ENCODE measurements at regions not wholly inside any gene's neighbourhood (a gene's known extent, or its start where the extent isn't known, plus 50 kb on each side); places are given as distances from the start of the nearest gene placed in this dataset.
"Not testable (repeated sequence)": the region's sequence is repeated elsewhere in the genome, so short reads cannot be mapped to it uniquely, and the experiment has no call there.

DNA sequence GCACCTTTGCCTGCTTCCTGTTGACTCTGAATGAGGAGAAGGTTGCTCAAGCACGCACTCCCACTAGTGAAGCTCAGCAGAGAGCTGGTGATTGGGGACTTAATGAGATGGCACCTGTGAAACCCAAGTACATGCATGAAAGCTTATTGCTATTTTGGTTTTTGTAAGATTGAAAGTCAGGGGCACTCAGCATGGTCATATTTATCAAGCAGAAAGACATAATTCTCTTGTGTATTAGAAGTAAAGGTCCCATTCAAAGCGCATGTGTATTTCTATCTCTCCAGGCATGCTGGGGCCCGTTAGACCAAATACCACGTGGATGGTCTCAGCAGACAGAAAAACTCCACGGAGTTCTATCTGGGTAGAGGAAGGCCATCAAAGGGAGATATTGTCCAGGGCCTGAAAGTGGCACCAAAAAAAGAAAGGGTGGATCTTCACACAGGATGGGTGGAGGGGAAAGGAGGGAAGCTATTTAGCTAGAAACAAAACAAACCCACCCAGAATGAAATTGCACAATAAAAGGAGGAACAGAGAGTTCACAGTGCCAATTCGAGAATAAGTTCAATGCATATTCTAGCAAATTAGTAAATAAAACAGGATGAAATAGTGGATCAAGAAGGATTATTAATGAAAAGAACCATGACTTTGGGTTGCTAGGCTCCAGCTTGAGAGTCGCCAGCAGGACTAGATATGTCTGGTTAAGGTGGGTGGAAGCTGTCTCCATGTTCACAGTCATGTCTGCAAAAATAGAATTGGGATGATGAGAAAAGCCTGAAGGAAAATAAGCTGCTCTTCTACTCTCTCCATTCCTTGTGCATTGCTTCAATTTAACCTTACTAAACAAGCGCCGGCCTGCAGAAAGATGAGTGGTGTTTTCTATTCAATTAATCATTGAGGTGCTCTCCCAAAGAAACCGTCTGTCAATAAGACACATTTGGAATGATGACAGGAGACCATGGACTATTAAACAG, 224.9 kb upstream of the DTNBP1 start:
- no peak overlapping the region for H3K27ac ChIP-seq (ENCODE audit: low read depth in 2 of 2, low read length in 2 of 2)
- intact Hi-C loops (cut with DNase I) = no loop called here
- no peak for DNase-seq
- FAIRE-seq = no peak
- TF ChIP-seq, protein P1, sequence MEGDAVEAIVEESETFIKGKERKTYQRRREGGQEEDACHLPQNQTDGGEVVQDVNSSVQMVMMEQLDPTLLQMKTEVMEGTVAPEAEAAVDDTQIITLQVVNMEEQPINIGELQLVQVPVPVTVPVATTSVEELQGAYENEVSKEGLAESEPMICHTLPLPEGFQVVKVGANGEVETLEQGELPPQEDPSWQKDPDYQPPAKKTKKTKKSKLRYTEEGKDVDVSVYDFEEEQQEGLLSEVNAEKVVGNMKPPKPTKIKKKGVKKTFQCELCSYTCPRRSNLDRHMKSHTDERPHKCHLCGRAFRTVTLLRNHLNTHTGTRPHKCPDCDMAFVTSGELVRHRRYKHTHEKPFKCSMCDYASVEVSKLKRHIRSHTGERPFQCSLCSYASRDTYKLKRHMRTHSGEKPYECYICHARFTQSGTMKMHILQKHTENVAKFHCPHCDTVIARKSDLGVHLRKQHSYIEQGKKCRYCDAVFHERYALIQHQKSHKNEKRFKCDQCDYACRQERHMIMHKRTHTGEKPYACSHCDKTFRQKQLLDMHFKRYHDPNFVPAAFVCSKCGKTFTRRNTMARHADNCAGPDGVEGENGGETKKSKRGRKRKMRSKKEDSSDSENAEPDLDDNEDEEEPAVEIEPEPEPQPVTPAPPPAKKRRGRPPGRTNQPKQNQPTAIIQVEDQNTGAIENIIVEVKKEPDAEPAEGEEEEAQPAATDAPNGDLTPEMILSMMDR (IDR thresholded peaks at IDR 0.05; ENCODE audit: borderline replicate concordance, extremely low read depth, insufficient read depth) = no peak
- H3K9me3 ChIP-seq (ENCODE audit: control insufficient read depth in 2 of 3, insufficient read depth in 1 of 3, low read length in 3 of 3) = no peaks in the 10 kb centered on the region
- no peak overlapping the region for H3K9ac ChIP-seq (ENCODE audit: low read length in 3 of 3)
- H3K4me3 ChIP-seq (ENCODE audit: low read length in 3 of 3) = no peak overlapping the region
- no peaks in the 10 kb centered on the region for H3K4me1 ChIP-seq (ENCODE audit: control insufficient read depth in 2 of 3, insufficient read depth in 2 of 3, low read depth in 1 of 3, low read length in 3 of 3)
- H3K27me3 ChIP-seq (ENCODE audit: control insufficient read depth, insufficient read depth, low read length) = no peaks in the 10 kb centered on the region
- H3K36me3 ChIP-seq (ENCODE audit: control insufficient read depth in 2 of 3, insufficient read depth in 3 of 3, low read length in 3 of 3) = no peaks in the 10 kb centered on the region

DNA sequence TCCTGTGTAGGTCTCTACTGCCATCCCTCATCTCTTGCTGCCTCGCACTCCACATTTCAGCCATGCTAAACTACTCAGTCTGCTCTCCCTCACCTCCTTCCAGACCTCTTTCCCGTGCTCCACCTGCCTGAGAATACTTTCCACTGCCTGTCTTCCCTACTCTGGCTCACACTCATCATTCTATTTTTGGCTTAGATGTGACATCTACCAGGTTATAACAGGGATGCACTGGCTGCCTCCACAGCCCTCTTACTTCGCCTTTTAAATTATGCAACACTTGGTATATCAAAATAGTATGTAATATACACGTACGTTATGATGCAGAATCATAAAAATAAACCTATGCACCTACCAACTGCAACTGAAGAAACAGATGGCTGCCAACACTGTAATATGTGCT, 222.8 kb upstream of the DTNBP1 start:
- Histone ChIP-seq H3K27ac (ENCODE audit: low read depth in 2 of 2, low read length in 2 of 2) (no peak overlapping the region), H3K4me1 (ENCODE audit: control insufficient read depth in 2 of 3, insufficient read depth in 2 of 3, low read depth in 1 of 3, low read length in 3 of 3) (no peaks in the 10 kb centered on the region), H3K4me3 (ENCODE audit: low read length in 3 of 3) (no peak overlapping the region), H3K9me3 (ENCODE audit: control insufficient read depth in 2 of 3, insufficient read depth in 1 of 3, low read length in 3 of 3) (no peaks in the 10 kb centered on the region), H3K9ac (ENCODE audit: low read length in 3 of 3) (no peak overlapping the region), H3K36me3 (ENCODE audit: control insufficient read depth in 2 of 3, insufficient read depth in 3 of 3, low read length in 3 of 3) (no peaks in the 10 kb centered on the region), H3K27me3 (ENCODE audit: control insufficient read depth, insufficient read depth, low read length) (no peaks in the 10 kb centered on the region)
- intact Hi-C loops (cut with DNase I) = no loop called here
- no peak for FAIRE-seq
- TF ChIP-seq, protein P1 (IDR thresholded peaks at IDR 0.05; ENCODE audit: borderline replicate concordance, extremely low read depth, insufficient read depth) = no peak
- no peak for DNase-seq

DNA sequence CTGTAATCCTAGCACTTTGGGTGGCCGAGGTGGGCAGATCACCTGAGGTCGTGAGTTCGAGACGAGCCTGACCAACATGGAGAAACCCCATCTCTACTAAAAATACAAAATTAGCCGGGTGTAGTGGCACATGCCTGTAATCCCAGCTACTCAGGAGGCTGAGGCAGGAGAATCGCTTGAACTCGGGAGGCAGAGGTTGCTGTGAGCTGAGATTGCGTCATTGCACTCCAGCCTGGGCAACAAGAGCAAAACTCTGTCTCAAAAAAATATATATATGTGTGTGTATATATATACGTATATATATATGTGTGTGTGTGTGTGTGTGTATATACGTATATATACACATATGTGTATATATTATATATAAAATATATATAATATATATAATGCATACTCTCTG, 220.8 kb upstream of the DTNBP1 start:
- DNase-seq; H3K36me3 ChIP-seq (ENCODE audit: control insufficient read depth in 2 of 3, insufficient read depth in 3 of 3, low read length in 3 of 3); H3K4me1 ChIP-seq (ENCODE audit: control insufficient read depth in 2 of 3, insufficient read depth in 2 of 3, low read depth in 1 of 3, low read length in 3 of 3); FAIRE-seq; H3K27ac ChIP-seq (ENCODE audit: low read depth in 2 of 2, low read length in 2 of 2); H3K4me3 ChIP-seq (ENCODE audit: low read length in 3 of 3); H3K9ac ChIP-seq (ENCODE audit: low read length in 3 of 3); intact Hi-C loops (cut with DNase I); H3K9me3 ChIP-seq (ENCODE audit: control insufficient read depth in 2 of 3, insufficient read depth in 1 of 3, low read length in 3 of 3); H3K27me3 ChIP-seq (ENCODE audit: control insufficient read depth, insufficient read depth, low read length): not testable (repeated sequence)

DNA sequence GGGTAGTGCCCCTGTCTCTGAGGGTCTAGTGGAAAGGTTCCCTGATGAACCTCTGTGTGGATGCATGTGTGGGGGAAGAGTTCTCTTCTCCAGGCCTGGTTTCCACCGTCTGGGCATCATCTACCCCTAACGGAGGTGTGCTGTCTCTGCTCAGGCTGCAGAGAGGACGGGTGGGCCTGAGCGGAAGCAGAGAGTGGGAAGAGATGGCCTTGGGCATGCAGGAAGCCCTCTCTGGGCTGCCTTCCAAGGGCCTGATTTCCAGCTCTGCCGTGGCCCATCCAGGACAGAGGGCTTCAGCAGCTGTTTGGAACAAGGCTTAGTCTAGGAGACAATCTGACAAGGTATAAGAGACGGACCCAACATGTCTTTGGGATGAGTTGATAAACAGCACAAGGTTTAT, 220.1 kb upstream of the DTNBP1 start:
- no peak overlapping the region for H3K9ac ChIP-seq (ENCODE audit: low read length in 3 of 3)
- FAIRE-seq (no peak), DNase-seq (no peak)
- H3K9me3 ChIP-seq (ENCODE audit: control insufficient read depth in 2 of 3, insufficient read depth in 1 of 3, low read length in 3 of 3) = no peaks in the 10 kb centered on the region
- H3K4me1 ChIP-seq (ENCODE audit: control insufficient read depth in 2 of 3, insufficient read depth in 2 of 3, low read depth in 1 of 3, low read length in 3 of 3) = no peaks in the 10 kb centered on the region
- H3K27ac ChIP-seq (ENCODE audit: low read depth in 2 of 2, low read length in 2 of 2) = no peak overlapping the region
- H3K36me3 ChIP-seq (ENCODE audit: control insufficient read depth in 2 of 3, insufficient read depth in 3 of 3, low read length in 3 of 3) = no peaks in the 10 kb centered on the region
- no peaks in the 10 kb centered on the region for H3K27me3 ChIP-seq (ENCODE audit: control insufficient read depth, insufficient read depth, low read length)
- intact Hi-C loops (cut with DNase I) = no loop called here
- TF ChIP-seq, protein P1 (IDR thresholded peaks at IDR 0.05; ENCODE audit: borderline replicate concordance, extremely low read depth, insufficient read depth) = no peak
- no peak overlapping the region for H3K4me3 ChIP-seq (ENCODE audit: low read length in 3 of 3)

All from kidney (tissue), 13 donors.